PC-9 (cell line): ENCODE measurements at regions not wholly inside any gene's neighbourhood (a gene's known extent, or its start where the extent isn't known, plus 50 kb on each side); places are given as distances from the start of the nearest gene placed in this dataset.

Source experiments
- BruUV-seq: library from RNA; stranded (reverse); fragments of 400-500 nt; replicated peaks from 2 replicates; lab custom pipeline; 2021; lab: Mats Ljungman, UMichigan
- CTCF ChIA-PET: fragments of 300-600 bp; sonication (Branson Sonifier 250); formaldehyde crosslinking; loops from one replicate; lab custom pipeline; 2022; ENCODE audit warnings: antibody characterized with exemption; lab: Charles Lee
- POLR2A ChIA-PET: fragments of 300-600 bp; sonication (Branson Sonifier 250); formaldehyde crosslinking; loops from one replicate; lab custom pipeline; 2022; ENCODE audit warnings: antibody characterized with exemption; ENCODE audit not compliant: unreplicated experiment; lab: Charles Lee
- DNase-seq, 2 experiments: peaks; one replicate each; pipeline versions ENCODE4 v3.0.0 to v3.0.0-alpha.2; 2015 to 2022; ENCODE audit warnings: mixed read lengths in 1 of 2
- H2AFZ ChIP-seq: fragments of 200-600 bp; sonication (generic); 2 replicates; pipeline ENCODE4 v1.8.1; 2017; ENCODE audit warnings: antibody characterized with exemption
- H3F3A ChIP-seq: fragments of 200-600 bp; sonication (generic); 2 replicates; pipeline ENCODE4 v1.8.1; 2017; ENCODE audit warnings: antibody characterized with exemption, mild to moderate bottlenecking, low read depth; ENCODE audit not compliant: insufficient read depth
- H3K27ac ChIP-seq: fragments of 200-600 bp; sonication (generic); 2 replicates; pipeline ENCODE4 v1.6.1; 2016; ENCODE audit warnings: mixed run types
- H3K27me3 ChIP-seq: fragments of 200-600 bp; sonication (generic); 2 replicates; pipeline ENCODE4 v1.6.1; 2016; ENCODE audit warnings: low read depth, mixed run types; ENCODE audit not compliant: insufficient read depth
- H3K36me3 ChIP-seq: fragments of 200-600 bp; sonication (generic); 2 replicates; pipeline ENCODE4 v1.6.1; 2016; ENCODE audit warnings: low read depth, mixed run types
- H3K4me1 ChIP-seq: fragments of 200-600 bp; sonication (generic); replicated peaks from 2 replicates; pipeline ENCODE4 v1.6.1; 2016; ENCODE audit warnings: mixed run types; ENCODE audit not compliant: insufficient read depth
- H3K4me2 ChIP-seq: fragments of 200-600 bp; sonication (generic); 2 replicates; pipeline ENCODE4 v1.6.1; 2017; ENCODE audit warnings: mixed run types
- H3K4me3 ChIP-seq: fragments of 200-600 bp; sonication (generic); 2 replicates; pipeline ENCODE4 v1.6.1; 2016; ENCODE audit warnings: mixed run types
- H3K79me2 ChIP-seq: fragments of 200-600 bp; sonication (generic); 2 replicates; pipeline ENCODE4 v1.6.1; 2017; ENCODE audit warnings: low read depth, mixed run types
- H3K9me2 ChIP-seq: fragments of 200-600 bp; sonication (generic); 2 replicates; pipeline ENCODE4 v1.8.1; 2017; ENCODE audit warnings: mild to moderate bottlenecking; ENCODE audit not compliant: insufficient read depth
- H3K9me3 ChIP-seq: fragments of 200-600 bp; sonication (generic); 2 replicates; pipeline ENCODE4 v1.8.1; 2016; ENCODE audit warnings: low read depth; ENCODE audit not compliant: insufficient read depth
- H4K20me1 ChIP-seq: fragments of 200-600 bp; sonication (generic); 2 replicates; pipeline ENCODE4 v1.8.1; 2017; ENCODE audit not compliant: insufficient read depth
- CTCF ChIP-seq: fragments of 200-600 bp; sonication (generic); conservative IDR thresholded peaks from 2 replicates; pipeline ENCODE4 v1.6.1; 2017; ENCODE audit warnings: mixed run types, antibody characterized with exemption, mild to moderate bottlenecking, moderate library complexity
- EZH2 ChIP-seq: fragments of 200-600 bp; sonication (generic); IDR thresholded peaks from 2 replicates; pipeline ENCODE4 v1.8.0; 2017; ENCODE audit warnings: antibody characterized with exemption, low read depth
- intact Hi-C: fragments of 100-400 bp; cut with micrococcal nuclease; formaldehyde crosslinking; loops from one replicate; pipeline ENCODE4 v1.10.0; 2022; ENCODE audit not compliant: unreplicated experiment

- no peak overlapping the region for H3K4me3 ChIP-seq
- POLR2A ChIA-PET, result interaction anchor here (1.0 kb wide), 1 partner anchor 10 kb away, joined by 3 read pairs; no protein-coding TSS in a partner anchor
- H3F3A ChIP-seq, result no peaks in the 10 kb centered on the region
- intact Hi-C loops, result no loop called here
- no peak overlapping the region for H3K27ac ChIP-seq
- no peak for DNase-seq
- H4K20me1 ChIP-seq, result 0 out of 2 replicates have a peak, but pooled peaks cover 6% of the 10 kb centered on the region
- H3K9me2 ChIP-seq, result no peaks in the 10 kb centered on the region
- H3K9me3 ChIP-seq, result peaks cover 11% of the 10 kb centered on the region; the same call in 1 of the 2 replicates
- no peak overlapping the region for H3K4me2 ChIP-seq
- BruUV-seq, result no TSS peak
- H3K4me1 ChIP-seq, result peaks cover 7% of the 10 kb centered on the region
- CTCF ChIA-PET, result no interaction called here
- peaks cover 30% of the 10 kb centered on the region for H3K27me3 ChIP-seq
- TF ChIP-seq EZH2 (no peak), CTCF (no peak)
- no peak overlapping the region for H2AFZ ChIP-seq
- H3K79me2 ChIP-seq, result no peaks in the 10 kb centered on the region
- no peaks in the 10 kb centered on the region for H3K36me3 ChIP-seq
Observed at GRCh38 chr2:240224676-240225075, 84.2 kb upstream of the OTOS start.

- Histone ChIP-seq H2AFZ (no peak overlapping the region), H3K4me3 (no peak overlapping the region), H4K20me1 (0 out of 2 replicates have a peak, but pooled peaks cover 6% of the 10 kb centered on the region), H3K27me3 (peaks cover 30% of the 10 kb centered on the region), H3K4me1 (peaks cover 7% of the 10 kb centered on the region), H3K4me2 (no peak overlapping the region), H3K79me2 (no peaks in the 10 kb centered on the region), H3K9me2 (no peaks in the 10 kb centered on the region), H3K36me3 (no peaks in the 10 kb centered on the region), H3K27ac (no peak overlapping the region), H3K9me3 (peaks cover 11% of the 10 kb centered on the region; the same call in 1 of the 2 replicates), H3F3A (no peaks in the 10 kb centered on the region)
- CTCF ChIA-PET, result no interaction called here
- DNase-seq, result no peak
- no TSS peak for BruUV-seq
- TF ChIP-seq CTCF (no peak), EZH2 (no peak)
- POLR2A ChIA-PET, result interaction anchor here (1.0 kb wide), 1 partner anchor 11 kb away, joined by 3 read pairs; no protein-coding TSS in a partner anchor
- intact Hi-C loops, result no loop called here
Observed at GRCh38 chr2:240225131-240225530, 84.7 kb upstream of the OTOS start.

- peak; percentile 54 for TF ChIP-seq CTCF
- TF ChIP-seq EZH2, result no peak
- H3K4me3 ChIP-seq, result no peak overlapping the region
- 0 out of 2 replicates have a peak, but pooled peaks cover under 1% of the 10 kb centered on the region for H3K4me1 ChIP-seq
- peaks cover 11% of the 10 kb centered on the region; the same call in 1 of the 2 replicates for H3K9me3 ChIP-seq
- no peaks in the 10 kb centered on the region for H3K9me2 ChIP-seq
- ChIA-PET POLR2A (no interaction called here), CTCF (no interaction called here)
- H3K79me2 ChIP-seq, result no peaks in the 10 kb centered on the region
- no TSS peak for BruUV-seq
- 0 out of 2 replicates have a peak, but pooled peaks cover 4% of the 10 kb centered on the region for H4K20me1 ChIP-seq
- peak in 1 of 2 experiments; percentile 3 for DNase-seq
- no peaks in the 10 kb centered on the region for H3K36me3 ChIP-seq
- H3K4me2 ChIP-seq, result no peak overlapping the region
- no peaks in the 10 kb centered on the region for H3F3A ChIP-seq
- no peak overlapping the region for H3K27ac ChIP-seq
- H2AFZ ChIP-seq, result no peak overlapping the region
- peaks cover 30% of the 10 kb centered on the region for H3K27me3 ChIP-seq
- intact Hi-C loops, result no loop called here
Observed at GRCh38 chr2:240225660-240226475, 85.4 kb upstream of the OTOS start.
